Panc1 (cell line): ENCODE measurements at regions not wholly inside any gene's neighbourhood (a gene's known extent, or its start where the extent isn't known, plus 50 kb on each side); places are given as distances from the start of the nearest gene placed in this dataset.

Source experiments
- CTCF ChIP-seq: fragments of 450-650 bp; IDR thresholded peaks from 2 replicates; pipeline ENCODE4 v1.5.1; 2017; ENCODE audit warnings: mild to moderate bottlenecking
- REST ChIP-seq, 2 experiments: IDR thresholded peaks; 2 replicates each; pipeline ENCODE4 v1.6.1; 2011 to 2012; ENCODE audit warnings: low read depth in 2 of 2, control low read depth in 1 of 2, low read length in 1 of 2, mild to moderate bottlenecking in 1 of 2, moderate library complexity in 1 of 2; ENCODE audit not compliant: insufficient read depth in 1 of 2

- TF ChIP-seq CTCF (no peak), REST (IDR thresholded peaks at IDR 0.05; ENCODE audit: insufficient read depth in 1 of 2, low read depth in 2 of 2, low read length in 1 of 2) (no peak)
These were observed 123.3 kb upstream of the DPYD start for GRCh38 chr1:98044071-98044697.
